K562 (cell line): ENCODE measurements at regions not wholly inside any gene's neighbourhood (a gene's known extent, or its start where the extent isn't known, plus 50 kb on each side); places are given as distances from the start of the nearest gene placed in this dataset.

Experiments
- E2F4 ChIP-seq: sonication (generic); formaldehyde crosslinking; IDR thresholded peaks from 2 replicates; pipeline ENCODE4 v1.8.0; 2022; ENCODE audit warnings: mild to moderate bottlenecking, low read depth, missing genetic modification reagents
- GTF3C2 ChIP-seq: IDR thresholded peaks from 3 replicates; pipeline ENCODE4 v1.6.1; 2011; ENCODE audit warnings: borderline replicate concordance, mild to moderate bottlenecking, moderate library complexity; ENCODE audit not compliant: insufficient read length; ENCODE audit errors: extremely low read depth
- JUN ChIP-seq, 2 experiments: sonication (generic) in 1 of 2; formaldehyde crosslinking in 1 of 2; IDR thresholded peaks; 2 replicates each; pipeline versions ENCODE4 v1.6.1 to v1.8.0; 2012 to 2022; ENCODE audit warnings: borderline replicate concordance in 2 of 2, mild to moderate bottlenecking in 2 of 2, improper control_type of control experiment in 1 of 2, low read depth in 1 of 2, low read length in 1 of 2, missing genetic modification reagents in 1 of 2
- SAFB2 ChIP-seq: fragments of 200-400 bp; formaldehyde crosslinking; IDR thresholded peaks from 2 replicates; pipeline ENCODE4 v1.6.1; 2018; ENCODE audit warnings: borderline replicate concordance, low read length, low read depth, moderate library complexity; ENCODE audit not compliant: severe bottlenecking
- THRB ChIP-seq: fragments of 450-650 bp; formaldehyde crosslinking; conservative IDR thresholded peaks from 2 replicates; pipeline ENCODE4 v1.4.0; 2022; ENCODE audit warnings: mild to moderate bottlenecking, missing genetic modification characterization
- TRIM24 ChIP-seq, 2 experiments: fragments of 450-650 bp; IDR thresholded peaks; 2 replicates each; pipeline ENCODE4 v1.6.1; 2016
- ZNF212 ChIP-seq: fragments of 450-650 bp; formaldehyde crosslinking; IDR thresholded peaks from 2 replicates; pipeline ENCODE4 v1.4.0; 2020; ENCODE audit warnings: mild to moderate bottlenecking
- ZNF280B ChIP-seq: fragments of 250-450 bp; sonication (Bioruptor Pico); IDR thresholded peaks from 2 replicates; pipeline ENCODE4 v1.5.1; 2021; ENCODE audit warnings: mild to moderate bottlenecking
- ZNF449 ChIP-seq: fragments of 250-450 bp; sonication (Bioruptor Pico); IDR thresholded peaks from 2 replicates; pipeline ENCODE4 v1.8.0; 2022; ENCODE audit warnings: moderate library complexity, mild to moderate bottlenecking, inconsistent platforms
- ZNF717 ChIP-seq: fragments of 250-450 bp; sonication (Bioruptor Pico); IDR thresholded peaks from 2 replicates; pipeline ENCODE4 v1.5.0; 2021

- TF ChIP-seq SAFB2, result no peak
- no peak for TF ChIP-seq E2F4 (CRISPR knock-in tag)
- no peak for TF ChIP-seq ZNF212
- TF ChIP-seq GTF3C2, result no peak
- no peak for TF ChIP-seq ZNF449
- TF ChIP-seq JUN (IDR thresholded peaks at IDR 0.05; ENCODE audit: borderline replicate concordance, low read depth, low read length), result no peak
- TF ChIP-seq JUN (CRISPR knock-in tag; IDR thresholded peaks at IDR 0.05; ENCODE audit: borderline replicate concordance), result no peak
- TF ChIP-seq ZNF280B (CRISPR knock-in tag), result no peak
- TF ChIP-seq THRB (CRISPR knock-in tag), result no peak
- no peak for TF ChIP-seq TRIM24 (IDR thresholded peaks at IDR 0.05)
- no peak for TF ChIP-seq ZNF717 (CRISPR knock-in tag)
Observed at GRCh38 chr10:120979435-120980278, 128.5 kb downstream of the WDR11 start (continued).
